Activated CD8-positive, alpha-beta T cell treated with anti-CD3 and anti-CD28 coated beads for 36 hours (primary cell): ENCODE measurements at regions not wholly inside any gene's neighbourhood (a gene's known extent, or its start where the extent isn't known, plus 50 kb on each side); places are given as distances from the start of the nearest gene placed in this dataset.

Experiments used
- ATAC-seq: fragments of 200-7000 bp; cut with Tn5 transposase; one replicate; pipeline ENCODE4 v1.10.0; 2021; ENCODE audit warnings: mild to moderate bottlenecking, moderate library complexity
- CTCF ChIA-PET: fragments of 350-600 bp; sonication (Branson Sonifier 250); formaldehyde crosslinking; loops from one replicate; lab custom pipeline; 2021; ENCODE audit warnings: antibody characterized with exemption; lab: Charles Lee
- POLR2A ChIA-PET: fragments of 350-600 bp; sonication (Branson Sonifier 250); formaldehyde crosslinking; loops from one replicate; lab custom pipeline; 2021; ENCODE audit warnings: antibody characterized with exemption; lab: Charles Lee
- DNase-seq: peaks from one replicate; pipeline ENCODE4 v3.0.0-alpha.2; 2020
- H3K27ac Mint-ChIP-seq: one replicate; pipeline ENCODE4 v1.8.0; 2021; ENCODE audit warnings: mild to moderate bottlenecking, mixed read lengths
- H3K27me3 Mint-ChIP-seq: one replicate; pipeline ENCODE4 v1.8.0; 2021; ENCODE audit warnings: mixed read lengths
- H3K36me3 Mint-ChIP-seq: one replicate; pipeline ENCODE4 v1.8.0; 2021; ENCODE audit warnings: low read depth, mixed read lengths
- H3K4me1 Mint-ChIP-seq: one replicate; pipeline ENCODE4 v1.8.0; 2021; ENCODE audit warnings: low read depth, mixed read lengths
- H3K4me3 Mint-ChIP-seq: one replicate; pipeline ENCODE4 v1.8.0; 2021; ENCODE audit warnings: mild to moderate bottlenecking, moderate library complexity, mixed read lengths
- H3K9me3 Mint-ChIP-seq: one replicate; pipeline ENCODE4 v1.8.0; 2021; ENCODE audit warnings: mixed read lengths
- CTCF ChIP-seq: fragments of 200-600 bp; IDR thresholded peaks from one replicate; pipeline ENCODE4 v1.8.0; 2022; ENCODE audit warnings: antibody characterized with exemption, mild to moderate bottlenecking
- intact Hi-C: fragments of 100-400 bp; cut with micrococcal nuclease; formaldehyde crosslinking; loops from one replicate; pipeline ENCODE4 v1.10.0; 2022

- DNase-seq (no peak), ATAC-seq (peak; percentile 49)
- Mint-ChIP-seq H3K4me3 (no peak overlapping the region), H3K9me3 (no peaks in the 10 kb centered on the region), H3K27ac (no peak overlapping the region), H3K4me1 (peaks cover 3% of the 10 kb centered on the region), H3K36me3 (no peaks in the 10 kb centered on the region), H3K27me3 (no peaks in the 10 kb centered on the region)
- ChIA-PET POLR2A (no interaction called here), CTCF (no interaction called here)
- TF ChIP-seq CTCF: no peak
- intact Hi-C loops: no loop called here
Observed at GRCh38 chr1:55305735-55306134, 90.6 kb upstream of the USP24 start.

GRCh38 chr1:55304229-55304740 is 89.1 kb upstream of the USP24 start:
- no peak overlapping the region for H3K4me3 Mint-ChIP-seq
- ChIA-PET CTCF (interaction anchor here (0.9 kb wide), 1 partner anchor 353 kb away, joined by 3 read pairs; no protein-coding TSS in a partner anchor), POLR2A (no interaction called here)
- no peaks in the 10 kb centered on the region for H3K27me3 Mint-ChIP-seq
- H3K36me3 Mint-ChIP-seq: no peaks in the 10 kb centered on the region
- ATAC-seq (no peak), DNase-seq (no peak)
- TF ChIP-seq CTCF: no peak
- intact Hi-C loops: no loop called here
- no peaks in the 10 kb centered on the region for H3K4me1 Mint-ChIP-seq
- H3K9me3 Mint-ChIP-seq: no peaks in the 10 kb centered on the region
- H3K27ac Mint-ChIP-seq: no peak overlapping the region

- H3K36me3 Mint-ChIP-seq: no peaks in the 10 kb centered on the region
- ATAC-seq (no peak), DNase-seq (no peak)
- no peak overlapping the region for H3K27ac Mint-ChIP-seq
- H3K9me3 Mint-ChIP-seq: no peaks in the 10 kb centered on the region
- intact Hi-C loops: no loop called here
- no peak overlapping the region for H3K4me3 Mint-ChIP-seq
- H3K27me3 Mint-ChIP-seq: no peaks in the 10 kb centered on the region
- POLR2A ChIA-PET: no interaction called here
- CTCF ChIA-PET: interaction anchor here (1.2 kb wide), 1 partner anchor 26 kb away, joined by 3 read pairs; no protein-coding TSS in a partner anchor
- H3K4me1 Mint-ChIP-seq: no peaks in the 10 kb centered on the region
- TF ChIP-seq CTCF: no peak
Observed at GRCh38 chr1:55302972-55303371, 87.8 kb upstream of the USP24 start.

- ATAC-seq (no peak), DNase-seq (no peak)
- H3K4me3 Mint-ChIP-seq: no peak overlapping the region
- no peak for TF ChIP-seq CTCF
- ChIA-PET POLR2A (no interaction called here), CTCF (interaction anchor here (1.6 kb wide), 1 partner anchor 36 kb away, joined by 3 read pairs; no protein-coding TSS in a partner anchor)
- intact Hi-C loops: no loop called here
- H3K9me3 Mint-ChIP-seq: no peaks in the 10 kb centered on the region
- no peak overlapping the region for H3K27ac Mint-ChIP-seq
- H3K36me3 Mint-ChIP-seq: no peaks in the 10 kb centered on the region
- H3K4me1 Mint-ChIP-seq: no peaks in the 10 kb centered on the region
- H3K27me3 Mint-ChIP-seq: no peaks in the 10 kb centered on the region
Observed at GRCh38 chr1:55301912-55302311, 86.7 kb upstream of the USP24 start.

GRCh38 chr1:55300975-55301374 is 85.8 kb upstream of the USP24 start:
- Mint-ChIP-seq H3K27ac (no peak overlapping the region), H3K27me3 (no peaks in the 10 kb centered on the region), H3K9me3 (no peaks in the 10 kb centered on the region), H3K4me1 (no peaks in the 10 kb centered on the region), H3K4me3 (no peak overlapping the region), H3K36me3 (no peaks in the 10 kb centered on the region)
- POLR2A ChIA-PET: no interaction called here
- intact Hi-C loops: no loop called here
- ATAC-seq (no peak), DNase-seq (no peak)
- CTCF ChIA-PET: interaction anchor here (1.6 kb wide), 1 partner anchor 36 kb away, joined by 3 read pairs; no protein-coding TSS in a partner anchor
- no peak for TF ChIP-seq CTCF
